ENCODE measurements at regions not wholly inside any gene's neighbourhood (a gene's known extent, or its start where the extent isn't known, plus 50 kb on each side); places are given as distances from the start of the nearest gene placed in this dataset.

GRCh38 chr19:29303069-29303718 is 90.2 kb upstream of the UQCRFS1 start:
- TF ChIP-seq CTCF (IDR thresholded peaks at IDR 0.05) (no peak), EZH2 (IDR thresholded peaks at IDR 0.05) (no peak), EZH2phosphoT487 (IDR thresholded peaks at IDR 0.05) (no peak)
- DNase-seq (ENCODE audit: low spot score), result no peak
- no peak overlapping the region for H3K9ac ChIP-seq
- no peaks in the 10 kb centered on the region for H3K36me3 Mint-ChIP-seq
- no peak overlapping the region for H3K4me3 Mint-ChIP-seq
- H3K9me3 Mint-ChIP-seq, result no peaks in the 10 kb centered on the region
- no peak overlapping the region for H2AFZ ChIP-seq (replicated peaks)
- no peak overlapping the region for H3K4me2 ChIP-seq
- no peak overlapping the region for H3K4me3 ChIP-seq
- H3K4me1 Mint-ChIP-seq, result no peaks in the 10 kb centered on the region
- H3K9me3 ChIP-seq (ENCODE audit: low read depth), result no peaks in the 10 kb centered on the region
- no peaks in the 10 kb centered on the region for H3K36me3 ChIP-seq
- H3K79me2 ChIP-seq (ENCODE audit: low read depth), result no peaks in the 10 kb centered on the region
- H3K27me3 Mint-ChIP-seq (ENCODE audit: insufficient read depth, low read depth), result peaks cover 9% of the 10 kb centered on the region
- no peaks in the 10 kb centered on the region for H4K20me1 ChIP-seq (ENCODE audit: low read depth)
- no peaks in the 10 kb centered on the region for H3K4me1 ChIP-seq
- H3F3A ChIP-seq (ENCODE audit: low read depth), result no peaks in the 10 kb centered on the region
- H3K27ac Mint-ChIP-seq, result no peak overlapping the region
- peaks cover 29% of the 10 kb centered on the region for H3K27me3 ChIP-seq
- no peak overlapping the region for H3K27ac ChIP-seq

- Mint-ChIP-seq H3K27ac (no peak overlapping the region), H3K27me3 (ENCODE audit: insufficient read depth, low read depth) (peaks cover 10% of the 10 kb centered on the region), H3K9me3 (no peaks in the 10 kb centered on the region), H3K36me3 (no peaks in the 10 kb centered on the region), H3K4me1 (peaks cover 4% of the 10 kb centered on the region), H3K4me3 (no peak overlapping the region)
- Histone ChIP-seq H3K4me1 (peaks cover under 1% of the 10 kb centered on the region), H3K79me2 (ENCODE audit: low read depth) (no peaks in the 10 kb centered on the region), H3K36me3 (no peaks in the 10 kb centered on the region), H3F3A (ENCODE audit: low read depth) (no peaks in the 10 kb centered on the region), H3K4me2 (no peak overlapping the region), H3K9me3 (ENCODE audit: low read depth) (no peaks in the 10 kb centered on the region), H3K4me3 (no peak overlapping the region), H4K20me1 (ENCODE audit: low read depth) (no peaks in the 10 kb centered on the region), H3K9ac (no peak overlapping the region), H2AFZ (replicated peaks) (no peak overlapping the region), H3K27ac (no peak overlapping the region), H3K27me3 (peaks cover 35% of the 10 kb centered on the region)
- no peak for DNase-seq (ENCODE audit: low spot score)
- TF ChIP-seq CTCF (IDR thresholded peaks at IDR 0.05) (no peak), EZH2 (IDR thresholded peaks at IDR 0.05) (no peak), EZH2phosphoT487 (IDR thresholded peaks at IDR 0.05) (no peak)
These were observed 90.8 kb upstream of the UQCRFS1 start for GRCh38 chr19:29303719-29304090.

- Mint-ChIP-seq H3K9me3 (no peaks in the 10 kb centered on the region), H3K4me3 (no peak overlapping the region), H3K27ac (no peak overlapping the region), H3K4me1 (peaks cover 15% of the 10 kb centered on the region), H3K27me3 (ENCODE audit: insufficient read depth, low read depth) (peaks cover 13% of the 10 kb centered on the region), H3K36me3 (no peaks in the 10 kb centered on the region)
- Histone ChIP-seq H3K9me3 (ENCODE audit: low read depth) (no peaks in the 10 kb centered on the region), H3F3A (ENCODE audit: low read depth) (peaks cover 6% of the 10 kb centered on the region), H3K36me3 (no peaks in the 10 kb centered on the region), H3K4me2 (no peak overlapping the region), H3K4me1 (peaks cover 14% of the 10 kb centered on the region), H3K79me2 (ENCODE audit: low read depth) (no peaks in the 10 kb centered on the region), H3K27me3 (peaks cover 50% of the 10 kb centered on the region), H3K27ac (no peak overlapping the region), H2AFZ (replicated peaks) (no peak overlapping the region), H4K20me1 (ENCODE audit: low read depth) (no peaks in the 10 kb centered on the region), H3K4me3 (no peak overlapping the region), H3K9ac (no peak overlapping the region)
- DNase-seq (ENCODE audit: low spot score), result no peak
- TF ChIP-seq CTCF (IDR thresholded peaks at IDR 0.05), result no peak
- no peak for TF ChIP-seq EZH2phosphoT487 (IDR thresholded peaks at IDR 0.05)
- no peak for TF ChIP-seq EZH2 (IDR thresholded peaks at IDR 0.05)
These were observed 92.3 kb upstream of the UQCRFS1 start for GRCh38 chr19:29305268-29305667.
